ENCODE measurements at regions not wholly inside any gene's neighbourhood (a gene's known extent, or its start where the extent isn't known, plus 50 kb on each side); places are given as distances from the start of the nearest gene placed in this dataset.

- Histone ChIP-seq H3K4me3 (ENCODE audit: low read length) (no peak overlapping the region), H3K36me3 (ENCODE audit: insufficient read depth, low read length) (no peaks in the 10 kb centered on the region), H3K9me2 (ENCODE audit: insufficient read depth, low read length) (no peaks in the 10 kb centered on the region), H3K27me3 (ENCODE audit: insufficient read depth, low read depth, low read length) (no peaks in the 10 kb centered on the region), H3K9ac (ENCODE audit: low read length) (no peak overlapping the region), H3K4me2 (ENCODE audit: low read length) (no peak overlapping the region), H2AFZ (ENCODE audit: low read depth, low read length) (no peak overlapping the region), H3K79me2 (replicated peaks; ENCODE audit: insufficient read depth, low read length) (no peaks in the 10 kb centered on the region), H3K27ac (ENCODE audit: low read length) (no peak overlapping the region), H3F3A (ENCODE audit: insufficient read depth, low read length, poor library complexity, severe bottlenecking) (no peaks in the 10 kb centered on the region), H4K20me1 (ENCODE audit: insufficient read depth) (no peaks in the 10 kb centered on the region), H3K9me3 (ENCODE audit: low read length) (no peaks in the 10 kb centered on the region)
- TF ChIP-seq CTCF (IDR thresholded peaks at IDR 0.05; ENCODE audit: poor library complexity, severe bottlenecking) (no peak), EP300 (conservative IDR thresholded peaks at IDR 0.05; ENCODE audit: poor library complexity, severe bottlenecking) (no peak), RAD21 (conservative IDR thresholded peaks at IDR 0.05) (no peak), SMC3 (conservative IDR thresholded peaks at IDR 0.05; ENCODE audit: poor library complexity) (no peak), MXI1 (conservative IDR thresholded peaks at IDR 0.05; ENCODE audit: poor library complexity, severe bottlenecking) (no peak), REST (IDR thresholded peaks at IDR 0.05; ENCODE audit: borderline replicate concordance) (no peak), TAF1 (IDR thresholded peaks at IDR 0.05; ENCODE audit: low read depth) (no peak), EZH2 (IDR thresholded peaks at IDR 0.05; ENCODE audit: borderline replicate concordance, insufficient read depth, low read length, poor library complexity, severe bottlenecking) (no peak), POLR2AphosphoS5 (IDR thresholded peaks at IDR 0.05) (no peak)
These were observed 1367.8 kb upstream of the IGFBP7 start for GRCh38 chr4:58477950-58478349.

DNA sequence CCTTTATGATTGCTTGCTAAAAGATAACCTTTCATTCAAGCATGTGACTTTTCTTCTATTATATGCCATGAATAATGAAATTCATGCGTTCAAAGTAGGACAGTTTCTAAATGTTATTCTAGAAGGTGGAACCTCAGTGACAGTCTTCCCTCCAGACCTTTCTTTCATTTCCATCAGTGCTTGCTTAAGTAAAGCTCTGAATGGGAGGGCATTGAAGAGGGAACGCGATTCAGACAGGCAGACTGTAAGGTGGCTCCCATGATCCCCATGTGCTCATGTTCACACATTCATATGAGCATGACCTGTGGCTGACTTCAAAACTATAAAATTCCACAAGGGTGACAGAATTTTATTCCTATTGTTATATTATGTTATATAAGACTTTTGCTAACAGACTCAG, 1367.3 kb upstream of the IGFBP7 start:
- Histone ChIP-seq H2AFZ (ENCODE audit: low read depth, low read length) (no peak overlapping the region), H3K9me2 (ENCODE audit: insufficient read depth, low read length) (no peaks in the 10 kb centered on the region), H3F3A (ENCODE audit: insufficient read depth, low read length, poor library complexity, severe bottlenecking) (no peaks in the 10 kb centered on the region), H3K9me3 (ENCODE audit: low read length) (no peaks in the 10 kb centered on the region), H3K27ac (ENCODE audit: low read length) (no peak overlapping the region), H3K79me2 (replicated peaks; ENCODE audit: insufficient read depth, low read length) (no peaks in the 10 kb centered on the region), H3K27me3 (ENCODE audit: insufficient read depth, low read depth, low read length) (no peaks in the 10 kb centered on the region), H3K9ac (ENCODE audit: low read length) (no peak overlapping the region), H3K4me3 (ENCODE audit: low read length) (no peak overlapping the region), H3K4me2 (ENCODE audit: low read length) (no peak overlapping the region), H4K20me1 (ENCODE audit: insufficient read depth) (no peaks in the 10 kb centered on the region), H3K36me3 (ENCODE audit: insufficient read depth, low read length) (no peaks in the 10 kb centered on the region)
- TF ChIP-seq MXI1 (conservative IDR thresholded peaks at IDR 0.05; ENCODE audit: poor library complexity, severe bottlenecking) (no peak), REST (IDR thresholded peaks at IDR 0.05; ENCODE audit: borderline replicate concordance) (no peak), EZH2 (IDR thresholded peaks at IDR 0.05; ENCODE audit: borderline replicate concordance, insufficient read depth, low read length, poor library complexity, severe bottlenecking) (no peak), RAD21 (conservative IDR thresholded peaks at IDR 0.05) (no peak), EP300 (conservative IDR thresholded peaks at IDR 0.05; ENCODE audit: poor library complexity, severe bottlenecking) (no peak), POLR2AphosphoS5 (IDR thresholded peaks at IDR 0.05) (no peak), TAF1 (IDR thresholded peaks at IDR 0.05; ENCODE audit: low read depth) (no peak), SMC3 (conservative IDR thresholded peaks at IDR 0.05; ENCODE audit: poor library complexity) (no peak)
